ENCODE measurements at regions not wholly inside any gene's neighbourhood (a gene's known extent, or its start where the extent isn't known, plus 50 kb on each side); places are given as distances from the start of the nearest gene placed in this dataset.

- no peaks in the 10 kb centered on the region for H3K9me3 ChIP-seq
- no peak for TF ChIP-seq CTCF (IDR thresholded peaks at IDR 0.05)
These were observed 81.9 kb downstream of the BUB3 start for GRCh38 chr10:123236126-123236525.

GRCh38 chr10:123240250-123240649 is 86.0 kb downstream of the BUB3 start:
- H3K36me3 ChIP-seq (ENCODE audit: insufficient read depth in 1 of 2, low read depth in 1 of 2): no peaks in the 10 kb centered on the region

More at GRCh38 chr10:123236126-123236525, 81.9 kb downstream of the BUB3 start:
- no peak for DNase-seq
- 77 to 100% (median 91%) methylated on average over 2 of the region's 2 CpGs for WGBS, 3 donors
- no peak overlapping the region for H3K4me3 ChIP-seq
- no peaks in the 10 kb centered on the region for H3K36me3 ChIP-seq (ENCODE audit: insufficient read depth in 1 of 2, low read depth in 1 of 2)
- no peak overlapping the region for H3K27ac ChIP-seq
- no peaks in the 10 kb centered on the region for H3K27me3 ChIP-seq (ENCODE audit: insufficient read depth in 3 of 3, low read length in 2 of 3)
- ATAC-seq: no peak
- H3K4me1 ChIP-seq: no peaks in the 10 kb centered on the region
- intact Hi-C loops (cut with DNase I): no loop called here

DNA sequence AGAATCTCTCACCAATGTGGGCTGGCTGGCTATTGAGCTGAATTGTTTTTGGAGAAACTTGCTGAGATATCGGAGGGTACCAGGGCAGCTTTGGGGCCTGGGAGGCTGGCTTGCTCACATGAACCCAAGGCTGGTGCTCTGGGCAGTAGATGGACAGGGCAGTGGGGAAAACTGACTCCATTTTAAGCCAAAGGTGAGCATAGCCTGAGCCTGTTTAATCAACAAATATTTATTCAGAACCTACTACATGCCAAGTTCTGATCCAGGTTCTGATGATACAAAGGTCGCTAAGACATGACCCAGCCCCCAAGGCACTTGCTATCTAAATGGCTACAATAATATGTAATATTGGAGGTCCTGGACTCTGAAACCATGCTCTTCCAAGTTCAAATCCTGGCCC is 86.6 kb downstream of the BUB3 start:
- WGBS, 3 donors: 72 to 96% (median 78%) methylated on average over 2 of the region's 2 CpGs
- ATAC-seq: no peak

More at GRCh38 chr10:123240250-123240649, 86.0 kb downstream of the BUB3 start:
- no peaks in the 10 kb centered on the region for H3K27me3 ChIP-seq (ENCODE audit: insufficient read depth in 3 of 3, low read length in 2 of 3)
- H3K27ac ChIP-seq: no peak overlapping the region
- TF ChIP-seq CTCF (IDR thresholded peaks at IDR 0.05): no peak
- H3K4me3 ChIP-seq: no peak overlapping the region
- intact Hi-C loops (cut with DNase I): no loop called here
- WGBS, 3 donors: 83 to 93% (median 92%) methylated on average over 3 of the region's 3 CpGs
- no peak for DNase-seq
- H3K9me3 ChIP-seq: no peaks in the 10 kb centered on the region
- no peaks in the 10 kb centered on the region for H3K4me1 ChIP-seq
- no peak for ATAC-seq

GRCh38 chr10:123241391-123242141 is 87.4 kb downstream of the BUB3 start:
- ATAC-seq (no peak), DNase-seq (no peak)
- H3K4me1 ChIP-seq: no peaks in the 10 kb centered on the region
- no peaks in the 10 kb centered on the region for H3K9me3 ChIP-seq
- no peak overlapping the region for H3K27ac ChIP-seq
- no peak for TF ChIP-seq CTCF (IDR thresholded peaks at IDR 0.05)
- no peaks in the 10 kb centered on the region for H3K36me3 ChIP-seq (ENCODE audit: insufficient read depth in 1 of 2, low read depth in 1 of 2)
- H3K4me3 ChIP-seq: no peak overlapping the region
- H3K27me3 ChIP-seq (ENCODE audit: insufficient read depth in 3 of 3, low read length in 2 of 3): no peaks in the 10 kb centered on the region
- WGBS, 3 donors: 72 to 79% (median 75%) methylated on average over 7 of the region's 7 CpGs
- intact Hi-C loops (cut with DNase I): no loop called here

More for the DNA sequence above, 86.6 kb downstream of the BUB3 start:
- H3K27me3 ChIP-seq (ENCODE audit: insufficient read depth in 3 of 3, low read length in 2 of 3): no peaks in the 10 kb centered on the region
- no peak overlapping the region for H3K4me3 ChIP-seq
- no peaks in the 10 kb centered on the region for H3K36me3 ChIP-seq (ENCODE audit: insufficient read depth in 1 of 2, low read depth in 1 of 2)
- H3K27ac ChIP-seq: no peak overlapping the region
- H3K9me3 ChIP-seq: no peaks in the 10 kb centered on the region
- DNase-seq: no peak
- H3K4me1 ChIP-seq: no peaks in the 10 kb centered on the region
- intact Hi-C loops (cut with DNase I): no loop called here
- TF ChIP-seq CTCF (IDR thresholded peaks at IDR 0.05): no peak

- Histone ChIP-seq H3K27me3 (ENCODE audit: insufficient read depth in 3 of 3, low read length in 2 of 3) (no peaks in the 10 kb centered on the region), H3K4me3 (no peak overlapping the region), H3K36me3 (ENCODE audit: insufficient read depth in 1 of 2, low read depth in 1 of 2) (no peaks in the 10 kb centered on the region), H3K9me3 (no peaks in the 10 kb centered on the region), H3K4me1 (no peaks in the 10 kb centered on the region), H3K27ac (no peak overlapping the region)
- intact Hi-C loops (cut with DNase I): no loop called here
- no peak for DNase-seq
- 96 to 100% (median 100%) methylated on average over 1 of the region's 1 CpG for WGBS, 3 donors
- no peak for TF ChIP-seq CTCF (IDR thresholded peaks at IDR 0.05)
- no peak for ATAC-seq
These were observed 90.5 kb downstream of the BUB3 start for GRCh38 chr10:123244747-123245146.
